GM19035 (cell line): ENCODE measurements at regions not wholly inside any gene's neighbourhood (a gene's known extent, or its start where the extent isn't known, plus 50 kb on each side); places are given as distances from the start of the nearest gene placed in this dataset.
"Not testable (repeated sequence)": the region's sequence is repeated elsewhere in the genome, so short reads cannot be mapped to it uniquely, and the experiment has no call there.

Source experiments
- ATAC-seq: cut with Tn5 transposase; IDR thresholded peaks from one replicate; pipeline ENCODE4 v1.9.1; 2021; ENCODE audit not compliant: unreplicated experiment

GRCh38 chr20:53891306-53891894 lies 179.0 kb downstream of the BCAS1 start:
- no peak for ATAC-seq

GRCh38 chr20:53890443-53891305 lies 179.7 kb downstream of the BCAS1 start:
- ATAC-seq, result no peak

- ATAC-seq, result no peak
Observed at GRCh38 chr20:53889411-53890148, 180.8 kb downstream of the BCAS1 start.

GRCh38 chr20:53888951-53889350 lies 181.4 kb downstream of the BCAS1 start:
- no peak for ATAC-seq

GRCh38 chr20:53888510-53888909 lies 181.9 kb downstream of the BCAS1 start:
- no peak for ATAC-seq

- no peak for ATAC-seq
Observed at GRCh38 chr20:53887973-53888372, 182.4 kb downstream of the BCAS1 start.

- ATAC-seq, result no peak
Observed at GRCh38 chr20:53884859-53885541, 185.4 kb downstream of the BCAS1 start.

GRCh38 chr20:53883098-53883911 lies 187.1 kb downstream of the BCAS1 start:
- no peak for ATAC-seq

GRCh38 chr20:53882438-53882986 lies 187.9 kb downstream of the BCAS1 start:
- not testable (repeated sequence) for ATAC-seq

- no peak for ATAC-seq
Observed at GRCh38 chr20:53881362-53881761, 189.0 kb downstream of the BCAS1 start.

GRCh38 chr20:53880108-53880641 lies 190.2 kb downstream of the BCAS1 start:
- ATAC-seq, result no peak

GRCh38 chr20:53879048-53879684 lies 191.2 kb downstream of the BCAS1 start:
- ATAC-seq, result no peak

GRCh38 chr20:53878262-53879047 lies 191.9 kb downstream of the BCAS1 start:
- no peak for ATAC-seq

- ATAC-seq, result no peak
Observed at GRCh38 chr20:53876956-53877355, 193.4 kb downstream of the BCAS1 start.

- ATAC-seq, result no peak
Observed at GRCh38 chr20:53876470-53876869, 193.9 kb downstream of the BCAS1 start.

GRCh38 chr20:53875452-53875851 lies 194.9 kb downstream of the BCAS1 start:
- ATAC-seq, result no peak

GRCh38 chr20:53874706-53875105 lies 195.7 kb downstream of the BCAS1 start:
- no peak for ATAC-seq

GRCh38 chr20:53874104-53874503 lies 196.3 kb downstream of the BCAS1 start:
- ATAC-seq, result no peak

GRCh38 chr20:53873230-53873604 lies 197.2 kb downstream of the BCAS1 start:
- ATAC-seq, result no peak
